Neural progenitor cell (in vitro differentiated cells): ENCODE measurements at regions not wholly inside any gene's neighbourhood (a gene's known extent, or its start where the extent isn't known, plus 50 kb on each side); places are given as distances from the start of the nearest gene placed in this dataset.

Source experiments
- CTCF ChIP-seq: fragments of 200-600 bp; sonication (generic); IDR thresholded peaks from 2 replicates; pipeline ENCODE4 v1.5.1; 2017; ENCODE audit warnings: antibody characterized with exemption, mild to moderate bottlenecking
- EZH2 ChIP-seq: fragments of 200-600 bp; sonication (generic); IDR thresholded peaks from 2 replicates; pipeline ENCODE4 v1.6.1; 2017; ENCODE audit warnings: antibody characterized with exemption, mild to moderate bottlenecking, moderate library complexity
- EZH2phosphoT487 ChIP-seq: fragments of 200-600 bp; sonication (generic); IDR thresholded peaks from 2 replicates; pipeline ENCODE4 v1.6.1; 2017; ENCODE audit warnings: antibody characterized with exemption

DNA sequence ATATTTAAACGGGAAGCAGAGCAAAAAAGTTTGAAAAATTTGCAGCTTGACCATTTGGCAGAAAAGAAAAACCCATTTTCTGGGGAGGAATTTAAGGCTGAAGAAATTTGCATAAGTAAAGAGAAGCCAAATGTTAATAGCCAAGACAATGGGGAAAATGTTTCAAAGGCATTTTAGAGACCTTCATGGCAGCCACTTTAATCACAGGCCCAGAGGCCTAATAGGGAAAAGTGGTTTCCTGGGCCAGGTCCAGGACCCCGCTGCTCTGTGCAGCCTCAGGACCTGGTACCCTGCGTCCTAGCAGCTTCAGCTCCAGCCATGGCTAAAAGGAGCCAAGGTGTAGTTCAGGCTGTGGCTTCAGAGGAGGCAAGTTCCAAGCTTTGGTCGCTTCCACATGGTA lies 507.3 kb downstream of the SLCO4C1 start:
- TF ChIP-seq CTCF, result no peak
- no peak for TF ChIP-seq EZH2
- no peak for TF ChIP-seq EZH2phosphoT487
